Stimulated activated CD8-positive, alpha-beta memory T cell treated with anti-CD3 and anti-CD28 coated beads, Interleukin-12 subunit alpha, Interleukin-12 subunit beta, amount 100 ng/mL, for 24 hours (primary cell): ENCODE measurements at regions not wholly inside any gene's neighbourhood (a gene's known extent, or its start where the extent isn't known, plus 50 kb on each side); places are given as distances from the start of the nearest gene placed in this dataset.

ENCODE experiments used
- DNase-seq: peaks from one replicate; pipeline ENCODE4 v3.0.0-alpha.2; 2020; ENCODE audit errors: extremely low read depth

- DNase-seq = no peak
Measured at GRCh38 chr10:65847436-65848230, 1078.2 kb upstream of the LRRTM3 start.

GRCh38 chr10:65858841-65859240, 1067.0 kb upstream of the LRRTM3 start:
- DNase-seq = no peak

- DNase-seq = no peak
Measured at GRCh38 chr10:65861249-65861648, 1064.6 kb upstream of the LRRTM3 start.
